GM10266 (cell line): ENCODE measurements at regions not wholly inside any gene's neighbourhood (a gene's known extent, or its start where the extent isn't known, plus 50 kb on each side); places are given as distances from the start of the nearest gene placed in this dataset.

ENCODE experiments used
- DNase-seq: peaks from one replicate; pipeline ENCODE4 v3.0.0; 2012; ENCODE audit errors: extremely low spot score
- CTCF ChIP-seq: IDR thresholded peaks from 2 replicates; pipeline ENCODE4 v1.5.1; 2012; ENCODE audit warnings: mild to moderate bottlenecking, low read depth; ENCODE audit not compliant: control insufficient read depth, insufficient read depth; ENCODE audit errors: missing control alignments

- DNase-seq = no peak
- TF ChIP-seq CTCF = no peak
Measured at GRCh38 chr22:47395481-47395880, 633.0 kb downstream of the TBC1D22A start.

- DNase-seq = no peak
- TF ChIP-seq CTCF = no peak
Measured at GRCh38 chr22:47394504-47395440, 632.3 kb downstream of the TBC1D22A start.

- TF ChIP-seq CTCF = no peak
- DNase-seq = no peak
Measured at GRCh38 chr22:47393191-47393590, 630.7 kb downstream of the TBC1D22A start.

- TF ChIP-seq CTCF = no peak
Measured at GRCh38 chr22:47392729-47393128, 630.3 kb downstream of the TBC1D22A start.

GRCh38 chr22:47392054-47392347 is 629.6 kb downstream of the TBC1D22A start:
- no peak for TF ChIP-seq CTCF
- DNase-seq = no peak

More at GRCh38 chr22:47392729-47393128, 630.3 kb downstream of the TBC1D22A start:
- no peak for DNase-seq

- TF ChIP-seq CTCF = no peak
- no peak for DNase-seq
Measured at GRCh38 chr22:47391169-47392053, 629.0 kb downstream of the TBC1D22A start.
